ENCODE measurements at regions not wholly inside any gene's neighbourhood (a gene's known extent, or its start where the extent isn't known, plus 50 kb on each side); places are given as distances from the start of the nearest gene placed in this dataset.

GRCh38 chr22:23519442-23520157 is 60.5 kb downstream of the IGLL1 start:
- H3K4me3 ChIP-seq (ENCODE audit: low read depth in 1 of 2, low read length in 2 of 2) = no peak overlapping the region
- no peaks in the 10 kb centered on the region for H3K79me2 ChIP-seq (ENCODE audit: insufficient read depth, low read length)
- no peaks in the 10 kb centered on the region for H3K36me3 ChIP-seq (ENCODE audit: insufficient read depth, low read length)
- TF ChIP-seq EZH2 (IDR thresholded peaks at IDR 0.05; ENCODE audit: borderline replicate concordance, low read depth, low read length, severe bottlenecking) (no peak), CTCF (IDR thresholded peaks at IDR 0.05; ENCODE audit: borderline replicate concordance, extremely low read depth, low read length, poor library complexity, severe bottlenecking) (no peak)
- H3K27me3 ChIP-seq (ENCODE audit: insufficient read depth, low read length, poor library complexity) = no peaks in the 10 kb centered on the region
- no peaks in the 10 kb centered on the region for H4K20me1 ChIP-seq (ENCODE audit: insufficient read depth, low read length)
- ATAC-seq (ENCODE audit: insufficient read depth, low read depth) = no peak
- H3K9ac ChIP-seq (ENCODE audit: low read depth, low read length) = no peak overlapping the region
- no peaks in the 10 kb centered on the region for H3K9me3 ChIP-seq (ENCODE audit: insufficient read depth, low read length, severe bottlenecking)
- no peak overlapping the region for H2AFZ ChIP-seq (ENCODE audit: low read depth, low read length)
- no peak for DNase-seq
- H3K4me2 ChIP-seq (ENCODE audit: insufficient read depth, low read length) = no peak overlapping the region
- peak overlapping the region; percentile 18; the same call in 1 of the 2 replicates for H3K27ac ChIP-seq (ENCODE audit: low read length)
- peaks cover 47% of the 10 kb centered on the region for H3K4me1 ChIP-seq (ENCODE audit: insufficient read depth, low read length)

DNA sequence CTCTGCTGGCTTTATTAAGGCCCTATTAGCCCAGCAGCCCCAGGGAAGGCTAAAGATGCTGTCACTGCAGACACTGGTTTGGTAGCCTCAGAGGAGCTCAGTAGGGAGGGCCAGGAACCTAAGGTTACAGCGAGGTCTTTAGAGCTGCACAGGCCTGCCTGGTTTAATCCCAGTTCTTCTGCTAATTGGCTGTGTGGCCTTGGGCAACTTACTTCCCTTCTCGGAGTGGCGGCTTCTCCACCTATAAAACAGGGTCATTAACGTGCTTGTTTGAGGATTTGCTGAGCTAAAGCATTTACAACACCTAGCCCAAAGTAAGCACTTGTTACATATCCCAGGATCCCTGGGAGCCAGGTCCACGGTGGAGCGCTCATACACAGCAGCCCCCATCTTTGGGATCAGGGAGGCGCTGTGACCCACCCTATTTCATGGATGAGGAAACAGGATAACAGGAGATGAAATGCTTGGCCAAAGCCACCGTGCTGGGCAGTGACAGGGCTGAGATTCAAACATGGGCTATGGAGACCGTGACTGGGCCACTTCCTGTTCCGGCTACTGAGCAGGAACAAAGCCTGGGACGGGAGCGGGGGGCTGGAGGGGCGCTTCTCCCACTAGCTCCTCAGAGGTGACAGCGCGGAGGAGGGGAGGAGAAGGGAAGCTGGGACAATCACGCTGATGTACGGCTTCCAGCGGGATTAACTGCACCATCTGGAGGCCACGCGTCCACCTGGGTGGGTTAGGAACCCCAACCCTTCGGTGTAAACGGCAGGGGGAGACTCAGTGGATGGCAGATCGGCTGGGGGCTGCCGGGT is 61.5 kb downstream of the IGLL1 start:
- Histone ChIP-seq H4K20me1 (ENCODE audit: insufficient read depth, low read length) (no peaks in the 10 kb centered on the region), H3K27me3 (ENCODE audit: insufficient read depth, low read length, poor library complexity) (no peaks in the 10 kb centered on the region), H3K27ac (ENCODE audit: low read length) (no peak overlapping the region; the same call in 1 of the 2 replicates), H3K4me3 (ENCODE audit: low read depth in 1 of 2, low read length in 2 of 2) (no peak overlapping the region), H3K4me1 (ENCODE audit: insufficient read depth, low read length) (peaks cover 38% of the 10 kb centered on the region), H3K9ac (ENCODE audit: low read depth, low read length) (no peak overlapping the region), H3K36me3 (ENCODE audit: insufficient read depth, low read length) (no peaks in the 10 kb centered on the region), H3K9me3 (ENCODE audit: insufficient read depth, low read length, severe bottlenecking) (no peaks in the 10 kb centered on the region), H2AFZ (ENCODE audit: low read depth, low read length) (no peak overlapping the region), H3K4me2 (ENCODE audit: insufficient read depth, low read length) (no peak overlapping the region), H3K79me2 (ENCODE audit: insufficient read depth, low read length) (no peaks in the 10 kb centered on the region)
- no peak for TF ChIP-seq CTCF (IDR thresholded peaks at IDR 0.05; ENCODE audit: borderline replicate concordance, extremely low read depth, low read length, poor library complexity, severe bottlenecking)
- TF ChIP-seq EZH2 (IDR thresholded peaks at IDR 0.05; ENCODE audit: borderline replicate concordance, low read depth, low read length, severe bottlenecking) = no peak
- no peak for DNase-seq
- no peak for ATAC-seq (ENCODE audit: insufficient read depth, low read depth)

GRCh38 chr22:23517804-23518375 is 62.2 kb downstream of the IGLL1 start:
- no peak for DNase-seq
- no peaks in the 10 kb centered on the region for H3K79me2 ChIP-seq (ENCODE audit: insufficient read depth, low read length)
- ATAC-seq (ENCODE audit: insufficient read depth, low read depth) = no peak
- H3K27me3 ChIP-seq (ENCODE audit: insufficient read depth, low read length, poor library complexity) = no peaks in the 10 kb centered on the region
- TF ChIP-seq EZH2 (IDR thresholded peaks at IDR 0.05; ENCODE audit: borderline replicate concordance, low read depth, low read length, severe bottlenecking) (no peak), CTCF (IDR thresholded peaks at IDR 0.05; ENCODE audit: borderline replicate concordance, extremely low read depth, low read length, poor library complexity, severe bottlenecking) (no peak)
- no peaks in the 10 kb centered on the region for H3K9me3 ChIP-seq (ENCODE audit: insufficient read depth, low read length, severe bottlenecking)
- H3K4me2 ChIP-seq (ENCODE audit: insufficient read depth, low read length) = no peak overlapping the region
- H3K36me3 ChIP-seq (ENCODE audit: insufficient read depth, low read length) = no peaks in the 10 kb centered on the region
- no peaks in the 10 kb centered on the region for H4K20me1 ChIP-seq (ENCODE audit: insufficient read depth, low read length)
- no peak overlapping the region for H3K9ac ChIP-seq (ENCODE audit: low read depth, low read length)
- no peak overlapping the region for H3K27ac ChIP-seq (ENCODE audit: low read length)
- no peak overlapping the region for H2AFZ ChIP-seq (ENCODE audit: low read depth, low read length)
- H3K4me3 ChIP-seq (ENCODE audit: low read depth in 1 of 2, low read length in 2 of 2) = no peak overlapping the region
- H3K4me1 ChIP-seq (ENCODE audit: insufficient read depth, low read length) = peaks cover 31% of the 10 kb centered on the region

Measured in DND-41 (cell line).